ENCODE measurements at regions not wholly inside any gene's neighbourhood (a gene's known extent, or its start where the extent isn't known, plus 50 kb on each side); places are given as distances from the start of the nearest gene placed in this dataset.
"Not testable (repeated sequence)": the region's sequence is repeated elsewhere in the genome, so short reads cannot be mapped to it uniquely, and the experiment has no call there.

DNA sequence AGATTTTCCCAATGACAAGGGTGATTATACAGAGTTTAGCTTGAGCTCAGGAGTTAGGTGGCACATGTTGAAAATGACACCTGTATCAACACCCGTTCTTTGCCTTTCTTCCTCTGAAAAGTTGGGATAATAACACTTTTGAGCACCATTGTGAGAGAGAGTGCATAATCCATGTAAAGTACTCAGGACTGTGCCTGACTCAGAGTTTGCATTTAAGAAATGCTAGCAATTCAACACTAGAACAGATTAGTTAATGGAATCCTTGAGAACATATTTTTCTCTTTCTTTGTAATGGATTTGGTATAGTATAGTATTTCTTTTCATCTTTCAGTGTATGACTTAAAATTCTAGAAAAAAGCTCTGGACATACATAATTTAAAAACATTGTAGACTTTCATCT lies 449.2 kb downstream of the GJA1 start:
- no peak for DNase-seq

DNA sequence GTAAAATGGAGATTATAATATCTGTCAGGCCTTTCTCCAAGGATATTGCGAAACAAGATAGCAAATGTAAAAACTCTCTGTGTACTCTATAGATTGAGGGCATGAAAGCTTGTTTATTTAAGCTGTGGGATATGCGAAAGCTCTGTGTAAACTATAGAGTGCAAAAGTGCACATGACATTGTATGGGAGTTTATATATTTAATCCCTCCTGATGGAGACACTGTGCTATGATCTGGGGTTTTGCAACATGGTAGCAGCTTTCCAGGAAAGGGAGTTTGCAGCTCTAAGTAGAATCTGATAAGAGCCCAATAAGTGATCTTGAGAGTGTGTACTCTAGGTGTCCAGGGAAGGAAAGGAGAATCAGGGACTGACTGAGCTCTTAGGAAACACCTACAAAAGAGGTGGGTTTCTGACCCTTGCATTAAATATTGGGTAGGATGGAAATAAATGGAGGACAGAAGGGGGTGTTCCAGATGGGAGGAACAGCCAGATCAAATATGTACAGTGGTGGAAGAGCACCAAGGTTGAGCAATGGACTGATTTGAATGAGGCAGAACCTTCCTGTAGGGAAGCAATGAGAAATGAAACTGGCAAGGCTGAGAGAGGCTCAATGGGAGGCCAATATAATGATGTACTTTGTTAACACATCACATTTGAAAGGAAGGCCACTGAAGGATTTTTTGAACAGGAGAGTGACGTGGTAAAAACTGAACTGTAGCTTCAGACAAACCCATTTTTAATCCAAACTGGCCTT lies 450.1 kb downstream of the GJA1 start:
- DNase-seq = no peak

DNA sequence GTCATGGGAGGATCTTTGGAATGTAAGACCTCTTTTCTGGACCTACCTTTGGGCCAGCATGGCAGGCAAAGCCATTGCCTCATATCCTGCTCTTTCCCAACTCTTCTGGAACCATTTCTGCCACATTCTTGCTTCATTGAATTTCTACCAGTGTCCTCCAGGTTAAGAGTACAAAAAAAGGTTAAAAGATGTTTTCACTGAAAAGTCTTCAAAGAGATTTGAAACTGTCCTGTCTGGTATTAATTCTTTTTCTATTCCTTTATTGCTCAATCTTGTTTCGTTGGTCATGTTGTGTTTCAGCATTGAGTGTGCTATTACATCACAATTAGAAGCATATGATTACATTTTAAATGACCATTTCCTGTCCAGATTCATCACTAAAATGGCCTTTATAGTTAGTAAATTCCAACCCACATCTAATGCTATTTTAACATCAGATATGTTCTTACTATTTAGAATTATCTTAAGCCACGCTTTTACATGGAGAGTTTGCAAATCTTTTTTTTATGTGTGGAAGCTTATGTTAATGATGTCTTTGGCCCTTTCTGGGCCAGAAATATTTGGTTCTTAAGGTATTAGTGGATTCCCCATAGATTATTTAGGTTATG lies 450.9 kb downstream of the GJA1 start:
- no peak for DNase-seq

DNA sequence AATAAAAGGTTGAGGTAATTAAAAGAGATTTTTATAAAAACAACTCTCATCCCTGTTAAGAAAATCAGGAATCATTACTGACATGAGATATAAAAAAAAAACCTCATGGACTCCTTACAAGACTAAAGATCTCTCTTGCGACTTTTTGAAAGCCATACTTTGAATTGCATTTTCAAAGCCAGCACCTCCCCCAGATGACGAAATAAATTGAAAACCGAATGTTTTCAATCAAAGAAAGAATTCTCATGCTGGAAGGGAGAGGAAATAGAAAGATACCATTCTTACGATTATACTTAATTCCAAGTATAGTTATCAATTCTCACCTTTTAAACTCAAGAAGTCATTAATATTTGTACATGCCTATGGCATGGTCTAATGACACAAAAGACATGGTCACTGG lies 452.3 kb downstream of the GJA1 start:
- DNase-seq = no peak

DNA sequence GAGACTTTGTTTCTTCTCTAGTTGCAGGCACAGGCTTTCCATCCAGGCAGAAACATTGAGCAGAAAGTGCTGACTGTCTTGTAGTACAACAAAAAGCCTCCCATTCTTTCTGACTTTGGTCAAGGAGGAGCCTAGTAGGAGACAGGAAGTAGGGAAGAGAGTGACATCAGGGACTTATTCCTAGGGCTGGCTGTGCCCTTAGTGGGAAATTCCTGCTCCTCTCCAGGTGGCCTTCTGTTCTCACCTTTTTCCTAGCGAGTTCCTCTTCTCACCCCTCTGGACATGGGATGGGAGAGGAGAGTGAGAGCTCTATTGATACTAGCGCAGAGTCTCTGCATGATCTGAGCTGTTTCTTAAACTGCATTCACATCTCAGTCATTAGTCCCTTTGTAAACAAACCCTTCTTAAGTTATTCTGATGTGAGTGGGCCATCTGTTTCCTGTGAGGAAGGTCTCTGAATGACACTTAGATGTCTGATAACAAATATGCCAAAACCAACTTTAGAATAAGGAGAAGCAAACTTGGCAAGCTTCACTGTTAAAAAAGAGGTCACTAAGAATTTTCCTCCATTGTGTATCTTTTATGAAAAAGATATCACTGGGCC lies 455.0 kb downstream of the GJA1 start:
- no peak for DNase-seq

DNA sequence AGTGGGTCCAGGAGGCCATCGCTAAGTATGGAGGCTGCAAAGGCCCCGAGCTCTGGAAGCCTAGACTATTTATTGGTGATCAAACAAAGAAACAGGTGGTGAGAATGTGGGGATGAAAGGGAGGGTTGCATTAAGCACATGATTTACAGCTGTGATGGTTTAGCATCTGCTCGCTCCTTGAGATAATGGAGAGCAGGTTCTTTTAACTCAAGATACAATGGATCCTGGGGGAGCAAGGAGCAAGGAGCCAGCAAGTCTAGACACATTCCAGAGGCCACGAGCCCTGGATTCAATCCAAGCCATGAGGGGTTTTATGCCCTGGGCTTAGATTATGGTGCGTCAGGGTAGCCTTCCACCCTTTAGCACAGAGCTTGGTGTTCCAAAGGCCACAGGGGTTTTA lies 460.3 kb downstream of the GJA1 start:
- DNase-seq = not testable (repeated sequence)

DNA sequence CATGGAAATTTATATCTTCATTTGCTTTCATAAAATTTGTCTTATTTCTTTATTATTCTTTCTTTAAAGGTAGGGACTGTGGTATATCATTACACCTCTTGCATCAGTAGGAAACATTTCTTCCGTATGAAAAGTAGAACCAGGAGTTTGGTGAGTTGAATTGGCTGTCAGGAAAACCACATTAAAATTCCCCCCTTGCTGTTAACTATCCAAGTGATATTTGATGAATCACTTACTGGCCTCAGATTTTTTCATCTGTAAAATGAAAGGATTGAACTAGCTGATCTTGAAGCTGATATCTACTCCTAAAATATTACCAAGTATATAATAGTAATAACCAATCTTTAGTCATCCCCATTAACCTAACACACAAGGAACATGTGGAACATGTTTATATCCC lies 460.9 kb downstream of the GJA1 start:
- DNase-seq = no peak

DNA sequence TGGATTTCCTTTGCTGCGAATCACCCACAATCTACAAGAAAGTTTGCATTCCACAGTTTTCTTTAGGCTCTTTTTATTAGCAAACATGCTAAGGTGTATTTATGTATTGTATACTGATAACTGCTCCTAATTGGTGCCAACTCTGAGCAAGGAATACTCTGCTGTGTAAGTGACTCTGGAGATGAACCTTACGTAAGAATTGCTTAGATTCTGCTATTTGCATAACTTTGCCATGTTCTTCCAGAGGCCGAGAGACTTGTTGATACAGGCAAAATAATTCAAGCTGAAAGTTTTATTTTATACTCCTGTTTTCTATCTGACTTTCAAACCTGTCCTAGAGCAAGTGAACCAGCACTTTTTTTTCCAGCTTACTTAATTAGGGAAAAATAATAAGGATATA lies 461.3 kb downstream of the GJA1 start:
- DNase-seq = no peak

DNA sequence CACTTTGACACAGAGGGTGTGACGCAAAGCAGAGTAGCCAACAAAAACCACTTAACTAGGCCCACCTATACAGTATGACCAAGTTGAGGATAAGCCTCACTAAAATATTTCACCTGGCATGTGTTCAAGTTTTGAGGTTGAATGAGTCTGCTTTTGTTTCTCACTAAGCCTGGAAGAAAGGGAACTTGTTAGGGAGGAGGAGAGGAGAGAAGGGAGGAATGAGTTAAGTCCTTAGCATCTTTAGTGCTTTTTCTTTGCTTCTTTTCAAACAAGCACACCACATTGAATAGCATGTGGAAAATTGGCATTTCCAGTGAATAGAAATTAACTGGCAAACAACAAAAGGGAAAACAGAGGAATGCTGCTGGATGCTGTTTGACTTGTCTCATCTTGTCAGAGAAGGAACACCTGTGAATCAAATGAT lies 461.9 kb downstream of the GJA1 start:
- no peak for DNase-seq

DNA sequence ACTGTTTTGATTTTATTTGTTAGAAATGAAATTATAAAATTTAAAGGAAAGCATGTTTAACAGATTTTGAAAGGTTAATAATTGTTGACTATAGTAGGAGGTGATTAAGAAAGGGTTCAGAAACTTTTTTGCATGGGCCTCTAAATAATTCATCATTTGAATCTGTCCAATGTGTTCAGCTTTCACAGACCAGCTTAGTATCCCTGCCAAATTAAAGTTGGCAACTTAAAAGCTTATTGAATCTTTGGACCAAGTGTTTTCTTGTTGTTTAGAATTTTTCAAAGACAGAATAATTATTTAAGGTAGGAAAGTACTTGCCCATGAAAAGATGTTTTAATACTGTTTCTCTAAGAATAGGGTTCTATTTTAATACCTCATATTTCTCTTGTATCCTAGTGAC lies 466.0 kb downstream of the GJA1 start:
- DNase-seq = no peak

DNA sequence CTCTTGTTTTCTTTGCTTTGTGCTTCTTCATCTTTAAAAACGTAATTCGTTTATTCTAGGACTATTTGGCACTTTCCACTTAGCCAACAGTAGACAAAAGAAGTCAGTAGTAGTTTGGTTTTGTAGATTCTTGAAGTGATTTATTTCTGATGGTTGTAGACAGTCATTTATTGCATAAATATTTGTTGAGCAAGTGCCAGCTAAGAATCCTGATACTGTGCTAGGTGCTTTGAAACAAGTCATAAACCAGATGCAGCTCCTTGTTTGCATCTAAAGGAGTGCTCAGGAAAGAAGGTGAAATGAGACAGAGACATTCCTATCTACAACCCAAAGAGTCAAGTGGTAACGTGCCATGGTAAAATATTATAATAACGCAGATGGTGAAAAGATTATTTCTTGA lies 469.1 kb downstream of the GJA1 start:
- DNase-seq = no peak

DNA sequence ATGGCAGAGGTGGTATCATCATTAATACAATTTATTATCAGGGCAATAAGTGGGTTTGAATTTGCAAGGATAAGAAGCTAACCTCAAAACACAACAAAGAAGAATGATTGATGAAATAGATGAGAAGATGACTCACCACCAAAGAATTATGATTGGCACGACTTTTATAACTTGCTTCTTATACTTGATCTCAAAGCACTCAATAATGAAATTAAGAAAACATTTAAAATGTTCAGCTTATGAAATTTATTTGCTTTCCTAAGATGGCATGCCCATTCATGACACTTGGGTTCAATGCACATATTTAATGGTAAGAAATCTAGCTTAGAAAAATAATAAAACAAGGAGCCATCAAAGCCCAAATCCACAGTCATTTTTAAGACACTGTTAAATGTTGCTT lies 477.5 kb downstream of the GJA1 start:
- DNase-seq = no peak

DNA sequence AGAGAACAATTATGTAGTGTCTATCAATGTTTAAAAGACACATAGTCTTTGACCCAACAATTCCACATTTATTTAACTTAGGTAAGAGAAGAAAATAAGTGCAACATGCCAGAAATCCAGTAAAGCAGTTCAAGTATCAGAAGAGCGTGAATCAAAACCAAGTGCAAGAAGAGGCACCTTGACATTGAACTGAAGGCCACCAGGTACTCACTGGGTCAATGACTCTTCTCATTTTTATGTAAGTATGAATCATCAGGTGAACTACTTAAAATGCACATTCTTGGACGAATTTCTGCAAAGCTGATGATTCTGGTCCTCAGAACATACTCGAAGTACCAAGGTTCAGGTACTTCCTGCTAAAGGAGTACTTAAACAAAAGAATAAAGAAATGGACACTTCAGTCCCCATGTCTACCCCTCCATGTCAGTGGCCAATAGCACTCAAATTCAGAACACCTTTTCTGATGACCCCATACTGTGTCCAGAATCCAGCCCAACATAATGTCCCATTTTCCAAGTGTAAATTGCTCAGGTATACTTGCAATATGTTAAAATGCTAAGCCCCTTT lies 481.9 kb downstream of the GJA1 start:
- no peak for DNase-seq

DNA sequence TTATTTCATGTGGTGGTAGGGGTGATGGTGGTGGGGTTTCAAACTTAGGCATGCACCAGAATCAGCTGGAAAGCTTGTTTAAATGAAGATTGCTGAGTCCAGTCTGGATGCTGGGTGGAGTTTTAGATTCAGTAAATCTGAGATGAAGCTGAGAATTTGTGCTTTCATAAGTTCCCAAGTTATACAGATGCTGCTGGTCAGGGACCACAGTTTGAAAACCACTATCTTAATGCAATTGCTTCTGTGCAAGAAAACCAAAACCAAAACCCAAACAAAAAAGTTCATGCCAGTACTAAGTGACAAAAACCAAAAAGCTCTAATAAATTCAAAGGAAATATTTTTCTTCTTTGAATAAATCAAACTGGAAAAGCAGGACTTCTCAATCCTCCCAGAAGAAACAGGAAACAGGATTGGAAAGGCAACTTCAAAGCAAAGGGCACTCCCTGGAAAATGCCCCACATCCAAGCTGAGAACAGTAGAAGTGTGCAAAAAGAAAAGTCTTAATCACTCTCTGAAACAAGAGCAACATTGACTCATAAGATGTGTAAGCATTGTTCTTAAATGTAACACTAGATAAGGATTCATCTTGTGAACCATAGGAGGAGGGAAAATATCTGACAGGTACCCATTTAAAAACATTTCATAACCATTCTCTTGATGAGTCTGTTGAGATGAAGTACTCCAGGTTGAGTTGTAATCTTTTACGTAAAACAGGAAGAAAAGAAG lies 481.5 kb upstream of the HSF2 start:
- no peak for DNase-seq

DNA sequence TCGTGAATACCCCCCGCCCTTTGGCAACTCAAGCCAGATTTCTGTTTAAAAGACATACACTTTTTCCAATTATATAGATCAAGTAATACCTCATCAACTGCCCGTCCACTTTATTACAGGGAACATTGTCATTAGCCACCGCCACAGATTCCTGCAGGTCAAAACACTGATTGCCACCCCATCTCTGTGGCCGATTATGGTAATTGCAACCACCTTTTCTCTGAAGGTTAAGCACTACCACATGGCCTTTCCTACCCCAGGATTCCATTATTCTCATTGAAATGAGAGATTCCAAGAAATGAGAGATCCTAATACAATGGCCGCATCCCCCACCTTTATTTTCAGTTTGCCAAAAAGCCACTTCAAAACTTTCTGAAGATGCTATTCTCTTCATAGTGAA lies 478.8 kb upstream of the HSF2 start:
- DNase-seq = no peak

DNA sequence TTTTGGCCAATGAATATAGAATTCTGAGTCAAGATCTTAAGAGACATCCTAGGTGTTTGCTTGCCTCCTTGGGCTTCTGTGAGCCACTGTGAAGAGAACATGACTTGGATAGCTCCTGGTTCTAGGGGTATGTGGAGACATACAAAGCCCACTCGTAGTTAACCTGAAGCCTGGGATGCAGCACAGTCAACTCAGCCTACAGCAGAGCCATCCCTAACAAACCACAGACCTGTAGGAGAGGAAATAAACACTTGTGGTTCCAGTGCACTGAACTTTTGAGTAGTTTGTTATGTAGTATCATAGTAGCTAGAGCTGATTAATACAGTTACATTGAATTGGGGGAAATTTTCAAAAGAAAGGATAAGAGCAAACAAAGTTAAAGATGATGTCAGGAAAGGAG lies 474.4 kb upstream of the HSF2 start:
- DNase-seq = no peak

DNA sequence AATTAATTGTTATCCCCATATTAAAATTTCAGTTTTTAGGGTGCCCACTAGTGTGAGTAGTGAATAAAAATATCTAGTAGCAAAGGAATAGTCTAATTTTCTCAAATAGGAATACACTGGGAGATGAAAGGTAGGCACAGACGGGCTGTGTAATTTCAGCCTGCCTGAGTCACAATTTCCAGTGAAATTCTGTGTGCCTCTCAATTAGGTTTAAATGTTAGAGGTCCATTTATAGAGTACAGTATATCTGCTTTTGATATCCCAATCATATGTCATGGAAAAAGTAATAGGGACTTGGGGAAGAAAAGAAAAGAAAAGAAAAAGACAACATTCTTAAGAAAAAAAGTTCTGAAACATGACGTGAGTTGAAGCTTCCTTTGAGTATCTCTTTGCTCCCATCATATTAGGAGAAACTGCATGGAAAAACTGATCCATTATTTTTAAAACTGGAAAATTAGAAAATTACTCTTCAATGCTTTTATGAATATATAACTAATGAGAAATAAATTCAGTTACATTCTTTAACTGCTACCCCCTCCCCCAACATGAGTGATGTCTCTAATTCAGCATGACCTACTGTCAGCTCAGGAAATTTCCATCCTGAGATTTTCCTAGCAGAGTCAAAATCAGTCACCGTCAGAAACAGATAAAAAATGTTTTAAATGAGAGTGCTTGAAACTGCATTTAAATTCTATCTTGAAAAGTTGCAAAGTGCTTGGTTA lies 473.8 kb upstream of the HSF2 start:
- no peak for DNase-seq

DNA sequence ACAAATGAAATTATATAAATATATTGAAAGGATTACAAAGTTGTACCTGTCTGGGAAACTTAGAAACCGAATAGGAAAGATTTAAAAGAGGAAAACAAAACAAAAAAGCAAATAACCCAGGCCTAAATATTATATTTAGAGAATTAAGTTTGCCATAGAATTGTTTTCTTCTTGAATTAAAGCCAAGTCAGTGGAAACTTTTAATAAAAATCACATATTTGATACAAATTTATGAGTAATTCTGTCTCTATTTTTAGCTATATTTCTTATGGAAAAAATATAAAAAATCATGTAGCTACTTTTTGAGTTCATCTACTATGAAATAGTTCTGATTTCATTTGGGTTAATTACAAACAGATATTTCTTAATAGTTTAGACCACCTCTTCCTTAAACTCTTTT lies 470.2 kb upstream of the HSF2 start:
- DNase-seq = no peak

DNA sequence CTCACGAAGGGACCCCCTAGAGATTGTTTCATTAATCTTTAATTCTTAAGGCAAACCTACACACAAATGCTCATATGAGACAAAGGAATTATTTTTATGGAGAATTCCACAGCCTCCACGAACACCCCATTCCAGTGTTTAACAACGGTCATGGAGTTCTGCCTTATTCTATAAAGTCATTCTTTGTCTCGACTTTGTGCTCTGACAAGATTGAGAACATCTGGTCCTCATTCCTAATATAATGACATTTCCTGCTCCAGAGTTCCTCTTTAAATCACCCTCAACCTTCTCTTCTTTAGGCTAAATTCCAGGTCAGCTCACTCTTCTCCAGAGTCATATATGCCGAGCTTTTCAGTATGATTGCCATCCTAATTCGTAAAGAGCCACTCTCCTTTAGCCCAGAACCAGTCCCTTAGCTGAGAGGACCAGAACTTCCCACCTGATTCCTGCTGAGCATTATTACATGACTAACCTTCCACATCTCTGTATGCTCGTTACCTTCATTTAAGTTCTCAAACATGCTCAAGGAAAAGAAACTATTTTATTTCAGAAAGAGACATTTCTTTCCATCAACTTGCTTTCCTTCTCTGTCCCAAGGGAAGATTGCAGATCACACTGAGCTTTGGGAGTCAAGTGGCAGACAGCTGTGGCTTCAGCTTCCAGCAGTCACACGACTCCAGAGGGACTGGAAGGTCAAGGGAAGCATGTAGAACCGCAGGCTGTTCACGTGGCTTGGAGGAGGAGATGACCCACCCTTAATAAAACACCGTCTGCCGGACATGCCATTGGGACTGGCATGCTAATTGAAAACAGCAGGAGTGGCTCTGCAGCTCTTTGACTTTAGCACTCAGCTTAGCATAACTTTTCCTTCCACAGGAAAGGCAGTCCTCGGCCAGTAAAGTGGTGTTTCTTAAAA lies 467.1 kb upstream of the HSF2 start:
- DNase-seq = no peak

DNA sequence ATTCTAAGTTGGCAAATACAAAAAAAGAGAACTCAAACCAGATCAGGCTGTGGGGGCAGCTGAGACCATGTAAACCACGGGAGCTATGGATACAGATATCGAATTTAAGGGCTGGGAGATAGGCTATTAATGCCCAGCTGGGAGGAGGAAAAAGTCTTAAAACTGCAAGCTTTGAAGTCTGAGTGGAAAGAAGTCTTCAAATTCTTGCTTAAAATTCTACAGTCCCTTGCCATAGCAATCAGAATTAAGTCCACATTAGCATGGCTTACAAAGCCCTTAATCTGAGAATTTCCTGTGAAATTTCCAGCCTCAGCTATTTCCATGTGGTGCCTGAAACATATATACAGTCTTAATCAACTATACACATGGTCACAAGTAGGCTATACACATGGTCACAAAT lies 465.0 kb upstream of the HSF2 start:
- DNase-seq = no peak

DNA sequence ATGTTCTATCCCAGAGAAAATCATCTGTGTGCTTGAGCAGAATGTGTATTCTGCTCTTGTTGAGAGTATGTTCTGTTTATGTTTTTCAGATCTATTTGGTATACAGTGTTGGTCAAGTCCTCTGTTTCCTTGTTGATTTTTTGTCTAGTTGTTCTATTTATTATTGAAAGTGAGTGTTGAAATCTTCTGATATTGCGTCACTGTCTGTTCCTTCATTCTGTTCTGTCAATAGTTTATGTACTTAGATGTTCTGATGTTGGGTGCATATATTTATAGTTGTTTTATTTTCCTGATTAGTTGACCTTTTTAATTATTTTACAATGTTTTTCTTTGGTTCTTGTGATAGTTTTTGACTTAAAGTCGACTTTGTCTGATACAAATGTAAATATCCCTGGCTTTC lies 458.7 kb upstream of the HSF2 start:
- no peak for DNase-seq

DNA sequence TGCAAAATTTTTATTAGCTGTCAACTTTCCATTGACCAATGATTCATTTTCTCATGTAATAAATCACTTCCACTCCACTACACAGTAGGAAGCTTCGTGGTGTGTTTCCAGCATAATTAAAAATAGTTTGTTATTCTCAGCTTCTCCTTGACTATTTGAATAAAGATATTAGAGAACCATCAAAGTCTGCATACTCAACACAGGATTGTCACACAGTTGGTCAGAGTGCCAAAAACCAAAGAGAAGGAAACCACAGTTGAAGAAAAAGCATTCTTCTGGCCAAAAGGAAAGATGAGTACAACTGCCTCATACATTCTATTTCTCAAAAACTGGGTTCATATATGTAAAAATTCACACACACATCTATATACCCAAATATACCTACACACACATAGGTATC lies 455.1 kb upstream of the HSF2 start:
- DNase-seq = no peak

Data from DMS 273 treated with DMSO at 0.1 percent for 48 hours (cell line).